ENCODE measurements at regions not wholly inside any gene's neighbourhood (a gene's known extent, or its start where the extent isn't known, plus 50 kb on each side); places are given as distances from the start of the nearest gene placed in this dataset.
"Not testable (repeated sequence)": the region's sequence is repeated elsewhere in the genome, so short reads cannot be mapped to it uniquely, and the experiment has no call there.

- Histone ChIP-seq H3K36me3 (no peaks in the 10 kb centered on the region), H3K4me3 (replicated peaks in 1 of 3) (no peak overlapping the region), H3K27ac (no peak overlapping the region), H3K4me1 (no peaks in the 10 kb centered on the region), H3K27me3 (no peaks in the 10 kb centered on the region), H3K9me3 (no peaks in the 10 kb centered on the region)
- TF ChIP-seq POLR2A (IDR thresholded peaks at IDR 0.05), result no peak
- TF ChIP-seq CTCF (IDR thresholded peaks at IDR 0.05), result peak in 1 of 6 experiments; percentile 5
- DNase-seq, result no peak
- intact Hi-C loops (cut with DNase I), result no loop called here
Observed at GRCh38 chr4:96395747-96396146, 555.9 kb downstream of the PDHA2 start.

DNA sequence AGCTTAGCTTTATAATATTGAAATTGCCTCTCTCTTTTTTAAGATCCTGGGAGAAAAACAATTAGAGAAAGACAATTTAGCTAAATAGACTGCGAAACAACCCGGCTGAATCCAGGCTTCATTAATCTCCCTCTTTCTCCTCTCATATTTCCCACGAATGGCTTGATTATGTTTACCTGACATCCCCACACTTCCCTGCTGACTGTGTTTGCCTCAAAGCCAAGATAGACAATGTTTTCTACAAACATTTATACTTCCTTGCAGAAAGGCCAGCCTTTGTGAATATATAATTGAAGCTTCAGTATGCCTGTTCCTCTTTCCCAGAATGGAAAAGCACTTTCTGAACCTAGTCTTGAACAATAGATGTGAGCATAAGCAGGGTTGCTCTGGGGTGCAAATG, 566.8 kb downstream of the PDHA2 start:
- no peak overlapping the region for H3K4me3 ChIP-seq (replicated peaks in 1 of 3)
- no peak for TF ChIP-seq POLR2A (IDR thresholded peaks at IDR 0.05)
- TF ChIP-seq CTCF (IDR thresholded peaks at IDR 0.05), result no peak
- intact Hi-C loops (cut with DNase I), result no loop called here
- no peaks in the 10 kb centered on the region for H3K9me3 ChIP-seq
- H3K27me3 ChIP-seq, result no peaks in the 10 kb centered on the region
- H3K27ac ChIP-seq, result no peak overlapping the region
- 78 to 88% methylated on average over 3 of the region's 3 CpGs for WGBS, 2 donors
- H3K4me1 ChIP-seq, result peaks cover 0 to 8% of the 10 kb centered on the region in 2 donors
- no peaks in the 10 kb centered on the region for H3K36me3 ChIP-seq
- no peak for DNase-seq

DNA sequence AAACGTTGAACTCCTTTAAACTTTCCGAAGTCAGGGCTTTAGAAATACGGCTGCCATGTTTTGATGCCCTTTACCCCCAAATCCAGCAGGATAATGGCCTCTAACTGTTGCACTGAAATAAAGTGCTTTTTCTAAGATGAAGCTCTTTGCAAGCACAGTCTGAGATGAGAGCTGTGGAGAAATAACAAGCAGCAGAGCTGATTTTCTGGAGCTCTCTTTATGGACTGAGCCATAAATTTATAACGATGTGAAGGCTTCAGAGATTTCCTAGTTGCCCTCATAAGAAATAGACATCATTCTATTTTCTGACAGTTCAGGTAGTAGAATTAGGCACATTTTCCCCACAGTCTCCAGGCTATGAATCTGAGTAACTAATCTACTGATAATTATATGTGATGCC, 567.3 kb downstream of the PDHA2 start:
- Histone ChIP-seq H3K27ac (peak overlapping the region in 1 of 3 donors; percentile 3), H3K9me3 (no peaks in the 10 kb centered on the region), H3K4me3 (replicated peaks in 1 of 3) (no peak overlapping the region), H3K36me3 (no peaks in the 10 kb centered on the region), H3K27me3 (no peaks in the 10 kb centered on the region), H3K4me1 (peaks cover 0 to 8% of the 10 kb centered on the region in 2 donors)
- intact Hi-C loops (cut with DNase I), result no loop called here
- no peak for TF ChIP-seq CTCF (IDR thresholded peaks at IDR 0.05)
- no peak for TF ChIP-seq POLR2A (IDR thresholded peaks at IDR 0.05)
- WGBS, 2 donors, result 78 to 91% methylated on average over 4 of the region's 4 CpGs
- no peak for DNase-seq

DNA sequence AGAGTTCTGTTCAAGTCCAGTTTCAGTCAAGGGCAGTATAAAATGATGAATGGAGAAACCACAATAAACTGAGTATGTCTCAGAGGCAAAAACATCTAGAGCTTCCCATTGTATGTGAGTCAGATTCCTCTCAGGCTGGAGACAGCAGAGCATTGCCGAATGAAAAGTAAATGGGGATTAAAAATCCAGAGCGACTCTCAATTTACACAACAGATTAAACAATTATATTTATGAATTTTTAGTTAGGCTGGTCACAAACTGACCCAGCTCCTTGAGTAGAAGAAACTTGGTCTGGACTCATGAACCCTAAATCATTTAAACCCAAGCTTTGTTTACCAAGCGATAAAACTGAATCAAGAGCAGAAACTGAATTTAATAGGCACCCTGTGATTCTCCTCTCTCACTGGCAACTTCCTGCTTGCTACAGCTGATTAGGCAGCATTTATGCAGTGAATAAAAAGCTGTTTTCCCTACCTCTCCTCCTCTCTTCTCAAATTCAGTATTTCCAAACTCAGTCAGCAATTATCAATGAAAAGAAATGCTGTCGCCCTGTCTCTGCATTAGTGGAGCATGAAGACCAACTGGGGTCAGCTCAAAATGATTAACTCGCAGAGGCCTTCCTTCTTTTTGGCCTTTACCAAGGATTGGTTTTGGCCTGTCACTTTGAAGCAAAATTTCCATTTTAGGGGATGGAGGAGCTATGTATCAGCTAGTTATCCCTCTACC, 568.0 kb downstream of the PDHA2 start:
- no peaks in the 10 kb centered on the region for H3K36me3 ChIP-seq
- TF ChIP-seq POLR2A (IDR thresholded peaks at IDR 0.05) (no peak), CTCF (IDR thresholded peaks at IDR 0.05) (no peak)
- H3K9me3 ChIP-seq, result no peaks in the 10 kb centered on the region
- WGBS, 2 donors, result 72 to 77% methylated on average over 5 of the region's 5 CpGs
- no peaks in the 10 kb centered on the region for H3K27me3 ChIP-seq
- no peak for DNase-seq
- peak overlapping the region in 2 of 3 donors; percentile 3 to 35 for H3K27ac ChIP-seq
- H3K4me3 ChIP-seq (replicated peaks in 1 of 3), result no peak overlapping the region
- intact Hi-C loops (cut with DNase I), result no loop called here
- peaks cover 0 to 8% of the 10 kb centered on the region in 2 donors for H3K4me1 ChIP-seq

GRCh38 chr4:96414853-96415252, 575.0 kb downstream of the PDHA2 start:
- H3K36me3 ChIP-seq; H3K4me3 ChIP-seq (replicated peaks in 1 of 3); DNase-seq; H3K27ac ChIP-seq; H3K4me1 ChIP-seq; intact Hi-C loops (cut with DNase I); H3K27me3 ChIP-seq; H3K9me3 ChIP-seq: not testable (repeated sequence)
- WGBS, 2 donors, result 93 to 98% methylated on average over 19 to 21 of the region's 21 CpGs
